Upper lobe of left lung (tissue), 4 donors: ENCODE measurements at regions not wholly inside any gene's neighbourhood (a gene's known extent, or its start where the extent isn't known, plus 50 kb on each side); places are given as distances from the start of the nearest gene placed in this dataset.

Experiments used
- EP300 ChIP-seq, 4 donors: sonication (generic); formaldehyde crosslinking; IDR thresholded peaks; one replicate each; pipeline ENCODE4 v1.5.1; 2017; ENCODE audit warnings: antibody characterized with exemption in 4 of 4, control low read depth in 2 of 4
- POLR2A ChIP-seq, 4 donors: fragments of 450-650 bp; IDR thresholded peaks; one replicate each; pipeline ENCODE4 v1.5.1; 2016 to 2017; ENCODE audit warnings: antibody characterized with exemption in 4 of 4, mild to moderate bottlenecking in 2 of 4
- POLR2AphosphoS5 ChIP-seq, 2 donors: sonication (generic); formaldehyde crosslinking; IDR thresholded peaks; one replicate each; pipeline ENCODE4 v1.5.1; 2017; ENCODE audit warnings: antibody characterized with exemption in 2 of 2
- TF ChIP-seq, protein P1 (sequence below), 6 experiments: fragments of 450-650 bp in 4 of 6; fragments of 200-600 bp in 2 of 6; sonication (generic) in 2 of 6; IDR thresholded peaks; one replicate each; pipeline ENCODE4 v1.5.1; 2016 to 2019; ENCODE audit warnings: antibody characterized with exemption in 6 of 6

DNA sequence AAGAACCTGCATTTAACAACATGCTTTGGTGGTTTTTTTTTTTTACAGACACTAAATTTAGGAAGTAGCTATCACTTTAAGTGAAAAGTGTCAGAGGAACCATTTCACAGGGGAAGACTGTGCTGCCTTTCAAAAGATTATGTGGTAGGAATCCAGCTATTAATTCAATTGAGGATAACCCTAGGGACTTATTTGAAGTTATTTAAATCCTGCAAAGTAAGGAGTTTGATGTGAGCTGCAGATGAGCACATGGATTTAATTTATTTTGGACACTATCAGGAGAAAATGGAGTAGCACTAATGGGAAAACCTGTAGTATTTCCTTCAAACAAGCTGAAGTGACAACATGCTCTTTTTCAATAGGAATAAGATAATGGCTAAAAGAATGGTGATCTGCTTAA lies 419.8 kb downstream of the ANKRD7 start:
- TF ChIP-seq, protein P1, sequence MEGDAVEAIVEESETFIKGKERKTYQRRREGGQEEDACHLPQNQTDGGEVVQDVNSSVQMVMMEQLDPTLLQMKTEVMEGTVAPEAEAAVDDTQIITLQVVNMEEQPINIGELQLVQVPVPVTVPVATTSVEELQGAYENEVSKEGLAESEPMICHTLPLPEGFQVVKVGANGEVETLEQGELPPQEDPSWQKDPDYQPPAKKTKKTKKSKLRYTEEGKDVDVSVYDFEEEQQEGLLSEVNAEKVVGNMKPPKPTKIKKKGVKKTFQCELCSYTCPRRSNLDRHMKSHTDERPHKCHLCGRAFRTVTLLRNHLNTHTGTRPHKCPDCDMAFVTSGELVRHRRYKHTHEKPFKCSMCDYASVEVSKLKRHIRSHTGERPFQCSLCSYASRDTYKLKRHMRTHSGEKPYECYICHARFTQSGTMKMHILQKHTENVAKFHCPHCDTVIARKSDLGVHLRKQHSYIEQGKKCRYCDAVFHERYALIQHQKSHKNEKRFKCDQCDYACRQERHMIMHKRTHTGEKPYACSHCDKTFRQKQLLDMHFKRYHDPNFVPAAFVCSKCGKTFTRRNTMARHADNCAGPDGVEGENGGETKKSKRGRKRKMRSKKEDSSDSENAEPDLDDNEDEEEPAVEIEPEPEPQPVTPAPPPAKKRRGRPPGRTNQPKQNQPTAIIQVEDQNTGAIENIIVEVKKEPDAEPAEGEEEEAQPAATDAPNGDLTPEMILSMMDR (IDR thresholded peaks at IDR 0.05) = no peak
- TF ChIP-seq POLR2AphosphoS5 (IDR thresholded peaks at IDR 0.05) = no peak
- no peak for TF ChIP-seq EP300 (IDR thresholded peaks at IDR 0.05)
- no peak for TF ChIP-seq POLR2A (IDR thresholded peaks at IDR 0.05)
